ENCODE measurements at regions not wholly inside any gene's neighbourhood (a gene's known extent, or its start where the extent isn't known, plus 50 kb on each side); places are given as distances from the start of the nearest gene placed in this dataset.
"Not testable (repeated sequence)": the region's sequence is repeated elsewhere in the genome, so short reads cannot be mapped to it uniquely, and the experiment has no call there.

DNA sequence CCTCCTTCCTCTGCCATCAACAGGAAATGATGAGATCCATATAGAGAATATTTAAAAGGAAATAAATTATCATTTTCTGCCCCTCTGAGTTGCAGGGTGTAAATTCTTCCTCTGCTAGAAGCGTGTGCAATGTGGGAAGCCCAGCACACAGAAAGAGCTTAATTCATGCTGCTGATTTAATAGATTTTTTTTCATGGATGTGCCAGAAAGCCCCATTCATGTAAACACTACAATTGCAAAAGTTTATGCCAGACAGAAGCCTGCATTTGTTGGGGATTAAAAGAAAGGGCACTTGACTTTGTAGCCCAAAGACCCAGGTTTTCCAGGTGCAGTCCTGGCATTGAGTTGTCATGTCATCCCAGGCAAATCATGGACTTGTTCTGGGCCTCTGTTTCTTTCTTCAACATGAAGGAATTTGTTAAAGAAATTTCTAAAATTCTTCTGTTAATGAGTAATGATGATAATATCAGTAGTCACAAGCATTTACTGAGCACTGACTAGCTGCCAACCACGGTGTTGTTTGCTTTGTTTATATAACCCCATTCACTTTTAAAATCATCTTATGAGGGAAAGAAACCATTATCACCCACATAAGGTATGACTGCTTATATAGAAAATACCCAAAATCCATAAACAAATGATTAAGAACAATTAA, 341.7 kb downstream of the ANAPC1 start:
- not testable (repeated sequence) for TF ChIP-seq EZH2phosphoT487 (IDR thresholded peaks at IDR 0.05; ENCODE audit: borderline replicate concordance, low read length)
- TF ChIP-seq, protein P1, sequence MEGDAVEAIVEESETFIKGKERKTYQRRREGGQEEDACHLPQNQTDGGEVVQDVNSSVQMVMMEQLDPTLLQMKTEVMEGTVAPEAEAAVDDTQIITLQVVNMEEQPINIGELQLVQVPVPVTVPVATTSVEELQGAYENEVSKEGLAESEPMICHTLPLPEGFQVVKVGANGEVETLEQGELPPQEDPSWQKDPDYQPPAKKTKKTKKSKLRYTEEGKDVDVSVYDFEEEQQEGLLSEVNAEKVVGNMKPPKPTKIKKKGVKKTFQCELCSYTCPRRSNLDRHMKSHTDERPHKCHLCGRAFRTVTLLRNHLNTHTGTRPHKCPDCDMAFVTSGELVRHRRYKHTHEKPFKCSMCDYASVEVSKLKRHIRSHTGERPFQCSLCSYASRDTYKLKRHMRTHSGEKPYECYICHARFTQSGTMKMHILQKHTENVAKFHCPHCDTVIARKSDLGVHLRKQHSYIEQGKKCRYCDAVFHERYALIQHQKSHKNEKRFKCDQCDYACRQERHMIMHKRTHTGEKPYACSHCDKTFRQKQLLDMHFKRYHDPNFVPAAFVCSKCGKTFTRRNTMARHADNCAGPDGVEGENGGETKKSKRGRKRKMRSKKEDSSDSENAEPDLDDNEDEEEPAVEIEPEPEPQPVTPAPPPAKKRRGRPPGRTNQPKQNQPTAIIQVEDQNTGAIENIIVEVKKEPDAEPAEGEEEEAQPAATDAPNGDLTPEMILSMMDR (conservative IDR thresholded peaks at IDR 0.05; ENCODE audit: low read depth, low read length) = not testable (repeated sequence)

Data from PC-3 (cell line).